Activated CD4-positive, alpha-beta T cell treated with anti-CD3 and anti-CD28 coated beads, Interleukin-2, amount 10 ng/mL, durations not matched to agents 24 days and 14 days (primary cell): ENCODE measurements at regions not wholly inside any gene's neighbourhood (a gene's known extent, or its start where the extent isn't known, plus 50 kb on each side); places are given as distances from the start of the nearest gene placed in this dataset.

Source experiments
- DNase-seq: peaks from one replicate; pipeline ENCODE4 v3.0.0; 2022
- H3K27ac Mint-ChIP-seq: one replicate; pipeline ENCODE4 v1.8.0; 2022; ENCODE audit warnings: mild to moderate bottlenecking, mixed read lengths
- H3K27me3 Mint-ChIP-seq: one replicate; pipeline ENCODE4 v1.8.0; 2022; ENCODE audit warnings: mixed read lengths
- H3K36me3 Mint-ChIP-seq: one replicate; pipeline ENCODE4 v1.8.0; 2022; ENCODE audit warnings: low read depth, mild to moderate bottlenecking, mixed read lengths
- H3K4me1 Mint-ChIP-seq: one replicate; pipeline ENCODE4 v1.8.0; 2021; ENCODE audit warnings: mixed read lengths
- H3K4me3 Mint-ChIP-seq: one replicate; pipeline ENCODE4 v1.8.0; 2022; ENCODE audit warnings: mild to moderate bottlenecking, moderate library complexity, mixed read lengths
- H3K9me3 Mint-ChIP-seq: one replicate; pipeline ENCODE4 v1.8.0; 2021; ENCODE audit warnings: mixed read lengths
- intact Hi-C: fragments of 100-400 bp; cut with micrococcal nuclease; formaldehyde crosslinking; loops from one replicate; pipeline ENCODE4 v1.15.1; 2023

- no peaks in the 10 kb centered on the region for H3K27me3 Mint-ChIP-seq
Observed at GRCh38 chr1:82562448-82562847, 761.7 kb downstream of the ADGRL2 start.

GRCh38 chr1:82560566-82560965, 759.8 kb downstream of the ADGRL2 start:
- H3K27me3 Mint-ChIP-seq, result no peaks in the 10 kb centered on the region
- no peak overlapping the region for H3K27ac Mint-ChIP-seq
- intact Hi-C loops, result no loop called here
- no peak for DNase-seq
- H3K4me1 Mint-ChIP-seq, result no peaks in the 10 kb centered on the region
- no peaks in the 10 kb centered on the region for H3K9me3 Mint-ChIP-seq
- H3K36me3 Mint-ChIP-seq, result no peaks in the 10 kb centered on the region
- no peak overlapping the region for H3K4me3 Mint-ChIP-seq

More at GRCh38 chr1:82562448-82562847, 761.7 kb downstream of the ADGRL2 start:
- Mint-ChIP-seq H3K9me3 (no peaks in the 10 kb centered on the region), H3K36me3 (no peaks in the 10 kb centered on the region), H3K4me1 (no peaks in the 10 kb centered on the region), H3K27ac (no peak overlapping the region), H3K4me3 (no peak overlapping the region)
- intact Hi-C loops, result no loop called here
- DNase-seq, result no peak

- Mint-ChIP-seq H3K4me3 (no peak overlapping the region), H3K36me3 (no peaks in the 10 kb centered on the region), H3K4me1 (no peaks in the 10 kb centered on the region), H3K27me3 (no peaks in the 10 kb centered on the region), H3K9me3 (no peaks in the 10 kb centered on the region), H3K27ac (no peak overlapping the region)
- intact Hi-C loops, result no loop called here
- DNase-seq, result no peak
Observed at GRCh38 chr1:82555501-82555900, 754.8 kb downstream of the ADGRL2 start.

- Mint-ChIP-seq H3K36me3 (no peaks in the 10 kb centered on the region), H3K4me1 (no peaks in the 10 kb centered on the region), H3K9me3 (peaks cover 4% of the 10 kb centered on the region), H3K27ac (no peak overlapping the region), H3K4me3 (no peak overlapping the region), H3K27me3 (no peaks in the 10 kb centered on the region)
- DNase-seq, result no peak
- intact Hi-C loops, result no loop called here
Observed at GRCh38 chr1:82549841-82550240, 749.1 kb downstream of the ADGRL2 start.

- intact Hi-C loops, result no loop called here
- H3K4me1 Mint-ChIP-seq, result no peaks in the 10 kb centered on the region
- no peaks in the 10 kb centered on the region for H3K27me3 Mint-ChIP-seq
- H3K4me3 Mint-ChIP-seq, result no peak overlapping the region
- H3K27ac Mint-ChIP-seq, result no peak overlapping the region
- H3K36me3 Mint-ChIP-seq, result no peaks in the 10 kb centered on the region
- H3K9me3 Mint-ChIP-seq, result peaks cover 4% of the 10 kb centered on the region
- no peak for DNase-seq
Observed at GRCh38 chr1:82542766-82543165, 742.0 kb downstream of the ADGRL2 start.

GRCh38 chr1:82542141-82542540, 741.4 kb downstream of the ADGRL2 start:
- Mint-ChIP-seq H3K4me1 (no peaks in the 10 kb centered on the region), H3K27me3 (no peaks in the 10 kb centered on the region), H3K9me3 (peaks cover 4% of the 10 kb centered on the region), H3K36me3 (no peaks in the 10 kb centered on the region), H3K27ac (no peak overlapping the region), H3K4me3 (no peak overlapping the region)
- no peak for DNase-seq
- intact Hi-C loops, result no loop called here

GRCh38 chr1:82540006-82540405, 739.3 kb downstream of the ADGRL2 start:
- intact Hi-C loops, result no loop called here
- DNase-seq, result no peak
- Mint-ChIP-seq H3K4me1 (no peaks in the 10 kb centered on the region), H3K9me3 (peaks cover 4% of the 10 kb centered on the region), H3K36me3 (no peaks in the 10 kb centered on the region), H3K4me3 (no peak overlapping the region), H3K27me3 (no peaks in the 10 kb centered on the region), H3K27ac (no peak overlapping the region)

- Mint-ChIP-seq H3K27ac (no peak overlapping the region), H3K4me3 (no peak overlapping the region)
Observed at GRCh38 chr1:82538876-82539275, 738.1 kb downstream of the ADGRL2 start.

GRCh38 chr1:82534996-82535395, 734.3 kb downstream of the ADGRL2 start:
- intact Hi-C loops, result no loop called here
- Mint-ChIP-seq H3K27me3 (no peaks in the 10 kb centered on the region), H3K4me3 (no peak overlapping the region), H3K9me3 (peaks cover 5% of the 10 kb centered on the region), H3K36me3 (no peaks in the 10 kb centered on the region), H3K4me1 (no peaks in the 10 kb centered on the region), H3K27ac (no peak overlapping the region)
- DNase-seq, result no peak

More at GRCh38 chr1:82538876-82539275, 738.1 kb downstream of the ADGRL2 start:
- H3K9me3 Mint-ChIP-seq, result peaks cover 5% of the 10 kb centered on the region
- no peaks in the 10 kb centered on the region for H3K36me3 Mint-ChIP-seq
- no peaks in the 10 kb centered on the region for H3K27me3 Mint-ChIP-seq
- no peak for DNase-seq
- intact Hi-C loops, result no loop called here
- H3K4me1 Mint-ChIP-seq, result no peaks in the 10 kb centered on the region

GRCh38 chr1:82525378-82525777, 724.6 kb downstream of the ADGRL2 start:
- H3K4me1 Mint-ChIP-seq, result no peaks in the 10 kb centered on the region
- no peaks in the 10 kb centered on the region for H3K9me3 Mint-ChIP-seq
- no peaks in the 10 kb centered on the region for H3K27me3 Mint-ChIP-seq
- H3K27ac Mint-ChIP-seq, result no peak overlapping the region
- H3K36me3 Mint-ChIP-seq, result no peaks in the 10 kb centered on the region
- H3K4me3 Mint-ChIP-seq, result no peak overlapping the region
- DNase-seq, result no peak
- intact Hi-C loops, result no loop called here

GRCh38 chr1:82520611-82521010, 719.9 kb downstream of the ADGRL2 start:
- no peaks in the 10 kb centered on the region for H3K9me3 Mint-ChIP-seq
- H3K27ac Mint-ChIP-seq, result no peak overlapping the region
- intact Hi-C loops, result no loop called here
- no peaks in the 10 kb centered on the region for H3K27me3 Mint-ChIP-seq
- no peak overlapping the region for H3K4me3 Mint-ChIP-seq
- DNase-seq, result no peak
- H3K36me3 Mint-ChIP-seq, result no peaks in the 10 kb centered on the region
- no peaks in the 10 kb centered on the region for H3K4me1 Mint-ChIP-seq

- H3K4me1 Mint-ChIP-seq, result no peaks in the 10 kb centered on the region
- intact Hi-C loops, result no loop called here
- H3K4me3 Mint-ChIP-seq, result no peak overlapping the region
- no peak for DNase-seq
- no peak overlapping the region for H3K27ac Mint-ChIP-seq
- no peaks in the 10 kb centered on the region for H3K36me3 Mint-ChIP-seq
- no peaks in the 10 kb centered on the region for H3K27me3 Mint-ChIP-seq
- H3K9me3 Mint-ChIP-seq, result no peaks in the 10 kb centered on the region
Observed at GRCh38 chr1:82517586-82517985, 716.9 kb downstream of the ADGRL2 start.

GRCh38 chr1:82515650-82516049, 714.9 kb downstream of the ADGRL2 start:
- intact Hi-C loops, result no loop called here
- no peaks in the 10 kb centered on the region for H3K9me3 Mint-ChIP-seq
- no peaks in the 10 kb centered on the region for H3K36me3 Mint-ChIP-seq
- no peak overlapping the region for H3K27ac Mint-ChIP-seq
- H3K4me3 Mint-ChIP-seq, result no peak overlapping the region
- no peaks in the 10 kb centered on the region for H3K27me3 Mint-ChIP-seq
- H3K4me1 Mint-ChIP-seq, result no peaks in the 10 kb centered on the region
- DNase-seq, result no peak

GRCh38 chr1:82511441-82511840, 710.7 kb downstream of the ADGRL2 start:
- H3K36me3 Mint-ChIP-seq, result no peaks in the 10 kb centered on the region
- no peaks in the 10 kb centered on the region for H3K4me1 Mint-ChIP-seq
- no peak overlapping the region for H3K27ac Mint-ChIP-seq
- no peak overlapping the region for H3K4me3 Mint-ChIP-seq
- no peaks in the 10 kb centered on the region for H3K27me3 Mint-ChIP-seq
- intact Hi-C loops, result no loop called here
- DNase-seq, result no peak
- no peaks in the 10 kb centered on the region for H3K9me3 Mint-ChIP-seq

GRCh38 chr1:82510431-82510830, 709.7 kb downstream of the ADGRL2 start:
- H3K9me3 Mint-ChIP-seq, result no peaks in the 10 kb centered on the region
- no peaks in the 10 kb centered on the region for H3K27me3 Mint-ChIP-seq
- DNase-seq, result no peak
- intact Hi-C loops, result no loop called here
- H3K4me1 Mint-ChIP-seq, result no peaks in the 10 kb centered on the region
- H3K36me3 Mint-ChIP-seq, result no peaks in the 10 kb centered on the region
- H3K27ac Mint-ChIP-seq, result no peak overlapping the region
- H3K4me3 Mint-ChIP-seq, result no peak overlapping the region
